ENCODE measurements at regions not wholly inside any gene's neighbourhood (a gene's known extent, or its start where the extent isn't known, plus 50 kb on each side); places are given as distances from the start of the nearest gene placed in this dataset.

DNA sequence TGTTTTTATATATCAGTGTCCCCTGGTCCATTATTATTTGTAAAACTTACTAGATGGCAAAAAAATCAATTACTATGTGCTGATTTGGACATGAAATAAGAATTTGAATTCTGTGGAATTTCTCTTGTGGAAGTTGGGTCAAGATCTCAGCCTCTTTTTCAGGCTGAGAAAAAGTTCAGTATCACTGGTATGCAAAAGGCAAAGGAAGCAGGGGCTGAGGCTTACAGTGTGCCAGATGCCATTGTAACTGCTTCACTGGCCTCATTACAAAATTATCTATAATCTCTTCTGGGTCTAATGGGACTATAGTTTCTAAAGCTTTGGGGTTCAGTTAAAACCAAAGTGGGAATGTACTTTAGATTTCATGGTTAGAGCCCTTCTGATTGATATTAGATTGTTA lies 125.9 kb upstream of the SLC7A14 start:
- no peaks in the 10 kb centered on the region for H4K20me1 ChIP-seq (ENCODE audit: insufficient read depth)
- H3K79me2 ChIP-seq (ENCODE audit: insufficient read depth), result no peaks in the 10 kb centered on the region
- no peak overlapping the region for H3K9ac ChIP-seq
- CTCF ChIA-PET, result interaction anchor here (0.5 to 1.4 kb wide), 3 partner anchors 99 to 1616 kb away, joined by 3 to 4 read pairs (median 3); no protein-coding TSS in a partner anchor
- POLR2A ChIA-PET, result no interaction called here
- DNase-seq, result no peak
- H3K27me3 ChIP-seq (ENCODE audit: insufficient read depth), result no peaks in the 10 kb centered on the region
- H3K4me1 ChIP-seq (ENCODE audit: control insufficient read depth in 1 of 2, insufficient read depth in 2 of 2, low read depth in 1 of 2, low read length in 1 of 2), result peaks cover 2 to 18% of the 10 kb centered on the region in 2 experiments; a peak in 3 of 4 replicates
- no peak overlapping the region for H2AFZ ChIP-seq (ENCODE audit: low read depth)
- peak overlapping the region; percentile 70 to 80; a peak in 2 of 4 replicates for H3K27ac ChIP-seq (ENCODE audit: low read depth in 2 of 2, low read length in 1 of 2)
- H3K4me3 ChIP-seq (ENCODE audit: low read depth in 2 of 2, low read length in 1 of 2), result no peak overlapping the region
- H3K4me2 ChIP-seq, result no peak overlapping the region
- 0 out of 2 replicates have a peak, but pooled peaks cover 5% of the 10 kb centered on the region for H3K9me3 ChIP-seq
- no peaks in the 10 kb centered on the region for H3K9me2 ChIP-seq
- peaks cover 41% of the 10 kb centered on the region for H3F3A ChIP-seq (replicated peaks; ENCODE audit: insufficient read depth)
- TF ChIP-seq, protein P1, sequence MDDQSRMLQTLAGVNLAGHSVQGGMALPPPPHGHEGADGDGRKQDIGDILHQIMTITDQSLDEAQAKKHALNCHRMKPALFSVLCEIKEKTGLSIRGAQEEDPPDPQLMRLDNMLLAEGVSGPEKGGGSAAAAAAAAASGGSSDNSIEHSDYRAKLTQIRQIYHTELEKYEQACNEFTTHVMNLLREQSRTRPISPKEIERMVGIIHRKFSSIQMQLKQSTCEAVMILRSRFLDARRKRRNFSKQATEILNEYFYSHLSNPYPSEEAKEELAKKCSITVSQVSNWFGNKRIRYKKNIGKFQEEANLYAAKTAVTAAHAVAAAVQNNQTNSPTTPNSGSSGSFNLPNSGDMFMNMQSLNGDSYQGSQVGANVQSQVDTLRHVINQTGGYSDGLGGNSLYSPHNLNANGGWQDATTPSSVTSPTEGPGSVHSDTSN (IDR thresholded peaks at IDR 0.05), result no peak
- no peak for TF ChIP-seq MXI1 (IDR thresholded peaks at IDR 0.05; ENCODE audit: low read depth, low read length)
- TF ChIP-seq SMC3 (IDR thresholded peaks at IDR 0.05; ENCODE audit: low read depth, low read length), result no peak
- TF ChIP-seq SIN3A (IDR thresholded peaks at IDR 0.05; ENCODE audit: borderline replicate concordance, low read depth, low read length), result no peak
- TF ChIP-seq GABPA (IDR thresholded peaks at IDR 0.05; ENCODE audit: low read depth), result no peak
- no peak for TF ChIP-seq RCOR1 (IDR thresholded peaks at IDR 0.05; ENCODE audit: low read length)
- H3K36me3 ChIP-seq (replicated peaks in 1 of 2; ENCODE audit: control insufficient read depth in 1 of 2, insufficient read depth in 2 of 2, low read length in 1 of 2), result no peaks in the 10 kb centered on the region

- Histone ChIP-seq H4K20me1 (ENCODE audit: insufficient read depth) (no peaks in the 10 kb centered on the region), H2AFZ (ENCODE audit: low read depth) (no peak overlapping the region), H3K27ac (ENCODE audit: low read depth in 2 of 2, low read length in 1 of 2) (no peak overlapping the region), H3K4me2 (no peak overlapping the region), H3K36me3 (replicated peaks in 1 of 2; ENCODE audit: control insufficient read depth in 1 of 2, insufficient read depth in 2 of 2, low read length in 1 of 2) (no peaks in the 10 kb centered on the region), H3K4me3 (ENCODE audit: low read depth in 2 of 2, low read length in 1 of 2) (no peak overlapping the region), H3K79me2 (ENCODE audit: insufficient read depth) (no peaks in the 10 kb centered on the region), H3K4me1 (ENCODE audit: control insufficient read depth in 1 of 2, insufficient read depth in 2 of 2, low read depth in 1 of 2, low read length in 1 of 2) (peaks cover 2 to 18% of the 10 kb centered on the region in 2 experiments; a peak in 3 of 4 replicates), H3F3A (replicated peaks; ENCODE audit: insufficient read depth) (peaks cover 27% of the 10 kb centered on the region), H3K9ac (no peak overlapping the region), H3K27me3 (ENCODE audit: insufficient read depth) (no peaks in the 10 kb centered on the region), H3K9me3 (0 out of 2 replicates have a peak, but pooled peaks cover 5% of the 10 kb centered on the region), H3K9me2 (no peaks in the 10 kb centered on the region)
- ChIA-PET CTCF (interaction anchor here (1.4 kb wide), 1 partner anchor 10 kb away, joined by 3 read pairs; no protein-coding TSS in a partner anchor), POLR2A (no interaction called here)
- DNase-seq, result no peak
- 67% methylated on average over 1 of the region's 1 CpG for WGBS (ENCODE audit: low lambda C conversion rate)
- no peak for TF ChIP-seq MXI1 (IDR thresholded peaks at IDR 0.05; ENCODE audit: low read depth, low read length)
- TF ChIP-seq ZBTB33 (IDR thresholded peaks at IDR 0.05; ENCODE audit: borderline replicate concordance, low read depth), result no peak
- no peak for TF ChIP-seq SMC3 (IDR thresholded peaks at IDR 0.05; ENCODE audit: low read depth, low read length)
- no peak for TF ChIP-seq CHD2 (IDR thresholded peaks at IDR 0.05; ENCODE audit: low read length, partially characterized antibody)
- no peak for TF ChIP-seq FOSL2 (IDR thresholded peaks at IDR 0.05; ENCODE audit: borderline replicate concordance, low read depth)
- TF ChIP-seq GABPA (IDR thresholded peaks at IDR 0.05; ENCODE audit: low read depth), result no peak
- TF ChIP-seq USF2 (IDR thresholded peaks at IDR 0.05; ENCODE audit: borderline replicate concordance, low read depth, low read length), result no peak
- TF ChIP-seq, protein P1 (IDR thresholded peaks at IDR 0.05), result no peak
- no peak for TF ChIP-seq REST (IDR thresholded peaks at IDR 0.05; ENCODE audit: low read depth, low read length)
- TF ChIP-seq TCF12 (IDR thresholded peaks at IDR 0.05), result no peak
- TF ChIP-seq RXRA (IDR thresholded peaks at IDR 0.05; ENCODE audit: borderline replicate concordance, low read depth), result no peak
- no peak for TF ChIP-seq TAF1 (IDR thresholded peaks at IDR 0.05; ENCODE audit: borderline replicate concordance, low read depth, low read length)
- TF ChIP-seq JUND (IDR thresholded peaks at IDR 0.05), result no peak
- TF ChIP-seq IRF3 (IDR thresholded peaks at IDR 0.05; ENCODE audit: low read depth, low read length), result no peak
These were observed 123.2 kb upstream of the SLC7A14 start for GRCh38 chr3:170709046-170709445.

Data from SK-N-SH (cell line).